Calu3 (cell line): ENCODE measurements at regions not wholly inside any gene's neighbourhood (a gene's known extent, or its start where the extent isn't known, plus 50 kb on each side); places are given as distances from the start of the nearest gene placed in this dataset.
"Not testable (repeated sequence)": the region's sequence is repeated elsewhere in the genome, so short reads cannot be mapped to it uniquely, and the experiment has no call there.

Source experiments
- BruUV-seq: library from RNA; stranded (reverse); fragments of 400-500 nt; replicated peaks from 2 replicates; lab custom pipeline; 2021; lab: Mats Ljungman, UMichigan
- CTCF ChIA-PET: fragments of 300-600 bp; sonication (Branson Sonifier 250); formaldehyde crosslinking; loops from one replicate; lab custom pipeline; 2022; ENCODE audit warnings: antibody characterized with exemption; lab: Charles Lee
- DNase-seq: peaks from one replicate; pipeline ENCODE4 v3.0.0; 2022
- H3K27ac Mint-ChIP-seq: one replicate; pipeline ENCODE4 v1.8.0; 2022; ENCODE audit warnings: mixed read lengths; ENCODE audit not compliant: unreplicated experiment
- H3K27me3 Mint-ChIP-seq: one replicate; pipeline ENCODE4 v1.8.0; 2022; ENCODE audit warnings: mixed read lengths; ENCODE audit not compliant: unreplicated experiment
- H3K36me3 Mint-ChIP-seq: one replicate; pipeline ENCODE4 v1.8.0; 2022; ENCODE audit warnings: mild to moderate bottlenecking, moderate library complexity, mixed read lengths; ENCODE audit not compliant: insufficient read depth, unreplicated experiment
- H3K4me1 Mint-ChIP-seq: one replicate; pipeline ENCODE4 v1.8.0; 2022; ENCODE audit warnings: mild to moderate bottlenecking, low read depth, mixed read lengths; ENCODE audit not compliant: unreplicated experiment
- H3K4me3 Mint-ChIP-seq: one replicate; pipeline ENCODE4 v1.8.0; 2022; ENCODE audit warnings: mild to moderate bottlenecking, low read depth, moderate library complexity, mixed read lengths; ENCODE audit not compliant: unreplicated experiment
- H3K9me3 Mint-ChIP-seq: one replicate; pipeline ENCODE4 v1.8.0; 2022; ENCODE audit warnings: low read depth, mixed read lengths; ENCODE audit not compliant: unreplicated experiment
- CTCF ChIP-seq: fragments of 200-600 bp; IDR thresholded peaks from one replicate; pipeline ENCODE4 v1.8.0; 2022; ENCODE audit warnings: antibody characterized with exemption; ENCODE audit not compliant: unreplicated experiment
- intact Hi-C: fragments of 100-400 bp; cut with micrococcal nuclease; formaldehyde crosslinking; loops from one replicate; pipeline ENCODE4 v1.10.0; 2022; ENCODE audit not compliant: unreplicated experiment

DNA sequence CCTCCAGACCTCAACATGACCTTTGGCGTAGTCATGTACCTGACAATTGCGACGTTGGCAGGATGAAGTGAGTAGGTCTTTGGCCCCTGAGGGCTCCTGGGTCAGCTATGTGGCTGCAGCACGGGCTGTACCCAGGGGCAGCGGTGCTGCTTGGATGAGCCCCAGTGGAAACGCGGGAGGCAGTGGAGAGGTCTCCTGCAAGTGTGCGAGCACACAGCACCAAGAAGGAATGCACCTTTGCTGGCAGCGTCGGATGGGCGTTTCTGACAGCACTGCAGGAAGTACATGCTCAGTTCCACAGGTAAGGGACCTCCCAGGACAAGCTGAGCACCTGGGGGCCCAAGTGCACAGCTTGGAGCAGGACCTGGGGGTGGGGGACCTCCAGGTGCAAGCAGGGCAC lies 67.4 kb upstream of the UNC13C start:
- Mint-ChIP-seq H3K4me3 (peak overlapping the region; percentile 79), H3K4me1 (peaks cover 13% of the 10 kb centered on the region), H3K9me3 (peaks cover 2% of the 10 kb centered on the region), H3K36me3 (peaks cover 7% of the 10 kb centered on the region), H3K27ac (peak overlapping the region; percentile 81), H3K27me3 (no peaks in the 10 kb centered on the region)
- peak; percentile 40 for DNase-seq
- no TSS peak for BruUV-seq
- CTCF ChIA-PET: interaction anchor here (0.7 to 1.2 kb wide), 2 partner anchors 99 to 109 kb away, joined by 4 read pairs; no protein-coding TSS in a partner anchor
- intact Hi-C loops: loop anchor here (2.0 to 5.0 kb wide), 2 partner anchors 74 to 99 kb away; no protein-coding TSS in a partner anchor
- TF ChIP-seq CTCF: no peak

- no TSS peak for BruUV-seq
- peak overlapping the region; percentile 79 for H3K4me3 Mint-ChIP-seq
- H3K36me3 Mint-ChIP-seq: peaks cover 7% of the 10 kb centered on the region
- CTCF ChIA-PET: interaction anchor here (0.7 to 1.2 kb wide), 2 partner anchors 15 to 99 kb away, joined by 3 to 4 read pairs; no protein-coding TSS in a partner anchor
- H3K4me1 Mint-ChIP-seq: peaks cover 13% of the 10 kb centered on the region
- no peaks in the 10 kb centered on the region for H3K27me3 Mint-ChIP-seq
- no peak for TF ChIP-seq CTCF
- peak overlapping the region; percentile 81 for H3K27ac Mint-ChIP-seq
- intact Hi-C loops: loop anchor here (2.0 to 5.0 kb wide), 2 partner anchors 74 to 98 kb away; no protein-coding TSS in a partner anchor
- DNase-seq: peak; percentile 56
- H3K9me3 Mint-ChIP-seq: peaks cover 2% of the 10 kb centered on the region
Measured at GRCh38 chr15:53910236-53910849, 67.9 kb upstream of the UNC13C start.

GRCh38 chr15:53903129-53903528 lies 75.1 kb upstream of the UNC13C start:
- H3K27me3 Mint-ChIP-seq: no peaks in the 10 kb centered on the region
- BruUV-seq: no TSS peak
- H3K27ac Mint-ChIP-seq: no peak overlapping the region
- peaks cover 12% of the 10 kb centered on the region for H3K4me1 Mint-ChIP-seq
- no peak for TF ChIP-seq CTCF
- no peak overlapping the region for H3K4me3 Mint-ChIP-seq
- DNase-seq: no peak
- H3K36me3 Mint-ChIP-seq: no peaks in the 10 kb centered on the region
- intact Hi-C loops: no loop called here
- H3K9me3 Mint-ChIP-seq: peaks cover 2% of the 10 kb centered on the region
- CTCF ChIA-PET: no interaction called here

- not testable (repeated sequence) for H3K36me3 Mint-ChIP-seq
- intact Hi-C loops: loop anchor here (10.0 kb wide), 1 partner anchor 1271 kb away; no protein-coding TSS in a partner anchor
Measured at GRCh38 chr15:53893468-53893867, 84.8 kb upstream of the UNC13C start.

GRCh38 chr15:53891862-53892261 lies 86.4 kb upstream of the UNC13C start:
- DNase-seq: not testable (repeated sequence)

More at GRCh38 chr15:53893468-53893867, 84.8 kb upstream of the UNC13C start:
- H3K27ac Mint-ChIP-seq, BruUV-seq, H3K27me3 Mint-ChIP-seq, H3K4me3 Mint-ChIP-seq: not testable (repeated sequence)
- peaks cover 12% of the 10 kb centered on the region for H3K4me1 Mint-ChIP-seq
- peak; percentile 42 for DNase-seq
- peaks cover 11% of the 10 kb centered on the region for H3K9me3 Mint-ChIP-seq
- CTCF ChIA-PET: interaction anchor here (1.2 kb wide), 1 partner anchor 9 kb away, joined by 3 read pairs; no protein-coding TSS in a partner anchor

More at GRCh38 chr15:53891862-53892261, 86.4 kb upstream of the UNC13C start:
- intact Hi-C loops: loop anchor here (10.0 kb wide), 1 partner anchor 1273 kb away; no protein-coding TSS in a partner anchor
- H3K4me3 Mint-ChIP-seq, BruUV-seq, H3K36me3 Mint-ChIP-seq, H3K27me3 Mint-ChIP-seq, H3K27ac Mint-ChIP-seq: not testable (repeated sequence)
- Mint-ChIP-seq H3K9me3 (peaks cover 11% of the 10 kb centered on the region), H3K4me1 (peaks cover 12% of the 10 kb centered on the region)
- CTCF ChIA-PET: interaction anchor here (0.8 to 1.4 kb wide), 3 partner anchors 54 to 85 kb away, joined by 3 read pairs; no protein-coding TSS in a partner anchor
